Adrenal gland (tissue), 5 donors: ENCODE measurements at regions not wholly inside any gene's neighbourhood (a gene's known extent, or its start where the extent isn't known, plus 50 kb on each side); places are given as distances from the start of the nearest gene placed in this dataset.

Source experiments
- CTCF ChIP-seq, 6 experiments: fragments of 450-650 bp in 4 of 6; fragments of 200-600 bp in 2 of 6; sonication (generic) in 1 of 6; IDR thresholded peaks; 1 replicate in 5 of 6; 2 replicates in 1 of 6; pipeline versions ENCODE4 v1.5.1 to v1.8.0; 2016 to 2021; ENCODE audit warnings: antibody characterized with exemption in 6 of 6, mild to moderate bottlenecking in 2 of 6, moderate library complexity in 1 of 6
- POLR2A ChIP-seq, 2 donors: fragments of 450-650 bp; IDR thresholded peaks; one replicate each; pipeline ENCODE4 v1.6.1; 2017; ENCODE audit warnings: antibody characterized with exemption in 2 of 2, mild to moderate bottlenecking in 2 of 2, moderate library complexity in 1 of 2
- donor health status: DM: no; HTN: no; CAD: no.

DNA sequence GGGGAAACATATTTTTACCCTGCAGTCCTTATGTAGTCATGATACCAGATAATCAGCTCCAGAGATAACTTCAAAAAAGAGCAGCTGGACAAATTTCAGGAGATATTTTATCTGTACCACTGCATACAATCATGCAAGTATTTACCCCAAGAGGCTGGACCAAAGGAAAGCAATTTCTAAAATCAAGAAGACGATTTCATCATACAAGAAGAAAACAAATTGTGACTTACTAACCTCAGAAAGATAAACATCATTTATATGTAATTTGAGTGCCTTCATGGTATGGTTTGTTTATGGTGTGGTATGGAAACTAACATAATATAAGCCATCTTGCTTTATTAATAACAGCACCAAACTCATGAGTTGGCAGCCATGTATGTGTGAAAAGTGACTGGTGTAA lies 603.6 kb downstream of the PSAT1 start:
- TF ChIP-seq CTCF (IDR thresholded peaks at IDR 0.05) (no peak), POLR2A (IDR thresholded peaks at IDR 0.05) (no peak)
